HCT116 (cell line): ENCODE measurements at regions not wholly inside any gene's neighbourhood (a gene's known extent, or its start where the extent isn't known, plus 50 kb on each side); places are given as distances from the start of the nearest gene placed in this dataset.

Source experiments
- ATAC-seq: fragments of 200-7000 bp; cut with Tn5 transposase; 2 replicates; pipeline ENCODE4 v1.9.1; 2020; ENCODE audit warnings: mild to moderate bottlenecking, moderate library complexity
- BruUV-seq: library from RNA; stranded (reverse); fragments of 400-500 nt; replicated peaks from 2 replicates; lab custom pipeline; 2021; lab: Mats Ljungman, UMichigan
- CTCF ChIA-PET: fragments of 300-600 bp; sonication (Branson Sonifier 250); formaldehyde crosslinking; loops from one replicate; lab custom pipeline; 2021; ENCODE audit warnings: antibody characterized with exemption; lab: Charles Lee
- POLR2A ChIA-PET: fragments of 300-600, 350-600 bp; sonication (Branson Sonifier 250); formaldehyde crosslinking; loops from one replicate; lab custom pipeline; 2021; ENCODE audit warnings: antibody characterized with exemption; lab: Charles Lee
- RAD21 ChIA-PET, 2 experiments: fragments of 300-600 bp; sonication (Branson Sonifier 250); formaldehyde crosslinking; loops; one replicate each; lab custom pipeline; 2023; ENCODE audit warnings: low total read pairs in 2 of 2; ENCODE audit not compliant: uncharacterized antibody in 2 of 2, unreplicated experiment in 2 of 2, low non-redundant PET in 1 of 2; lab: Charles Lee
- DNase-seq: peaks from one replicate; pipeline ENCODE4 v3.0.0-alpha.2; 2010; ENCODE audit warnings: low read depth, low spot score
- H2AFZ ChIP-seq: fragments of 200-600 bp; shearing (Covaris generic), sonication (generic); 2 replicates; pipeline ENCODE4 v1.6.1; 2017; ENCODE audit warnings: low read depth, mixed run types, mixed read lengths, antibody characterized with exemption, low read length; ENCODE audit not compliant: poor library complexity, severe bottlenecking
- H3K27ac ChIP-seq: 2 replicates; pipeline ENCODE4 v1.5.1; 2012; ENCODE audit warnings: low read depth, low read length
- H3K27me3 ChIP-seq: fragments of 200-600 bp; sonication (generic); 2 replicates; pipeline ENCODE4 v1.6.1; 2016; ENCODE audit warnings: mixed run types, low read length, mixed read lengths; ENCODE audit not compliant: insufficient read depth
- H3K36me3 ChIP-seq, 2 experiments: fragments of 200-500 bp in 1 of 2; fragments of 200-600 bp in 1 of 2; sonication (Bioruptor generic) in 1 of 2; sonication (generic) in 1 of 2; 2 replicates each; pipeline versions ENCODE4 v1.5.1 to v1.6.1; 2014 to 2016; ENCODE audit warnings: low read length in 2 of 2, inconsistent platforms in 1 of 2, mixed read lengths in 1 of 2, mixed run types in 1 of 2; ENCODE audit not compliant: insufficient read depth in 2 of 2, control insufficient read depth in 1 of 2
- H3K4me1 ChIP-seq, 2 experiments: fragments of 200-600 bp in 1 of 2; sonication (generic) in 1 of 2; 2 replicates each; pipeline versions ENCODE4 v1.5.1 to v1.6.1; 2012 to 2017; ENCODE audit warnings: low read length in 2 of 2, inconsistent platforms in 1 of 2, mild to moderate bottlenecking in 1 of 2, mixed read lengths in 1 of 2, mixed run types in 1 of 2, moderate library complexity in 1 of 2; ENCODE audit not compliant: insufficient read depth in 2 of 2, control insufficient read depth in 1 of 2
- H3K4me2 ChIP-seq: fragments of 200-600 bp; sonication (generic); 2 replicates; pipeline ENCODE4 v1.6.1; 2017; ENCODE audit warnings: mixed run types, low read length, mixed read lengths
- H3K4me3 ChIP-seq, 2 experiments: fragments of 200-600 bp in 1 of 2; sonication (generic) in 1 of 2; replicated peaks in 1 of 2; 2 replicates each; pipeline ENCODE4 v1.5.1; 2011 to 2016; ENCODE audit warnings: low read length in 2 of 2, control low read depth in 1 of 2, low read depth in 1 of 2, mild to moderate bottlenecking in 1 of 2, mixed read lengths in 1 of 2, mixed run types in 1 of 2
- H3K79me2 ChIP-seq: fragments of 200-600 bp; sonication (generic); 2 replicates; pipeline ENCODE4 v1.6.1; 2017; ENCODE audit warnings: mild to moderate bottlenecking, mixed run types, low read length, moderate library complexity, mixed read lengths; ENCODE audit not compliant: insufficient read depth
- H3K9ac ChIP-seq: fragments of 200-600 bp; sonication (generic); 2 replicates; pipeline ENCODE4 v1.6.1; 2016; ENCODE audit warnings: low read length, mixed read lengths
- H3K9me2 ChIP-seq: fragments of 200-600 bp; sonication (generic), shearing (Covaris generic); 2 replicates; pipeline ENCODE4 v1.6.1; 2017; ENCODE audit warnings: mixed run types, mild to moderate bottlenecking, moderate library complexity; ENCODE audit not compliant: insufficient read depth
- H3K9me3 ChIP-seq, 2 experiments: fragments of 200-500 bp in 1 of 2; fragments of 200-600 bp in 1 of 2; sonication (Bioruptor generic) in 1 of 2; sonication (generic) in 1 of 2; 2 replicates each; pipeline ENCODE4 v1.6.1; 2014 to 2017; ENCODE audit warnings: low read length in 2 of 2, mixed read lengths in 2 of 2, inconsistent platforms in 1 of 2, low read depth in 1 of 2, mild to moderate bottlenecking in 1 of 2, mixed run types in 1 of 2, moderate library complexity in 1 of 2; ENCODE audit not compliant: control insufficient read depth in 1 of 2, insufficient read depth in 1 of 2
- H4K20me1 ChIP-seq: fragments of 200-600 bp; sonication (generic), shearing (Covaris generic); 2 replicates; pipeline ENCODE4 v1.6.1; 2017; ENCODE audit warnings: mixed run types, mild to moderate bottlenecking, moderate library complexity; ENCODE audit not compliant: insufficient read depth
- ATF3 ChIP-seq: IDR thresholded peaks from 2 replicates; pipeline ENCODE4 v1.6.1; 2012
- CBX3 ChIP-seq: IDR thresholded peaks from 2 replicates; pipeline ENCODE4 v1.6.1; 2012; ENCODE audit warnings: low read depth
- CTCF ChIP-seq, 3 experiments: fragments of 200-600 bp in 1 of 3; sonication (generic) in 1 of 3; IDR thresholded peaks in 2 of 3; conservative IDR thresholded peaks in 1 of 3; 2 replicates each; pipeline ENCODE4 v1.5.1; 2012 to 2017; ENCODE audit warnings: low read depth in 2 of 3, low read length in 2 of 3, antibody characterized with exemption in 1 of 3, borderline replicate concordance in 1 of 3, control low read depth in 1 of 3, mild to moderate bottlenecking in 1 of 3, mixed read lengths in 1 of 3, mixed run types in 1 of 3, moderate library complexity in 1 of 3; ENCODE audit not compliant: insufficient read depth in 1 of 3
- ELF1 ChIP-seq: IDR thresholded peaks from 2 replicates; pipeline ENCODE4 v1.6.1; 2012; ENCODE audit warnings: low read depth, borderline replicate concordance
- EZH2 ChIP-seq: fragments of 200-600 bp; sonication (generic); IDR thresholded peaks from 2 replicates; pipeline ENCODE4 v1.6.1; 2017; ENCODE audit warnings: antibody characterized with exemption, mixed run types
- EZH2phosphoT487 ChIP-seq: fragments of 200-600 bp; IDR thresholded peaks from 2 replicates; pipeline ENCODE4 v1.6.1; 2018; ENCODE audit warnings: antibody characterized with exemption, borderline replicate concordance
- FOSL1 ChIP-seq: IDR thresholded peaks from 2 replicates; pipeline ENCODE4 v1.6.1; 2012; ENCODE audit warnings: low read depth
- JUND ChIP-seq: IDR thresholded peaks from 2 replicates; pipeline ENCODE4 v1.6.1; 2012
- REST ChIP-seq: IDR thresholded peaks from 2 replicates; pipeline ENCODE4 v1.6.1; 2012; ENCODE audit warnings: low read depth
- SIN3A ChIP-seq: IDR thresholded peaks from 2 replicates; pipeline ENCODE4 v1.6.1; 2012; ENCODE audit warnings: low read depth
- SRF ChIP-seq: IDR thresholded peaks from 2 replicates; pipeline ENCODE4 v1.6.1; 2012; ENCODE audit warnings: low read depth
- ZBTB33 ChIP-seq: IDR thresholded peaks from 2 replicates; pipeline ENCODE4 v1.6.1; 2011; ENCODE audit warnings: mild to moderate bottlenecking, low read length, moderate library complexity; ENCODE audit not compliant: insufficient replicate concordance; ENCODE audit errors: extremely low read depth
- ZNF274 ChIP-seq: fragments of 200-500 bp; sonication (Bioruptor generic); IDR thresholded peaks from 2 replicates; pipeline ENCODE4 v1.6.1; 2014; ENCODE audit warnings: mild to moderate bottlenecking, low read depth, low read length, inconsistent platforms
- intact Hi-C: fragments of 100-400 bp; cut with micrococcal nuclease; formaldehyde crosslinking; loops from 2 replicates; pipeline ENCODE4 v1.10.0; 2022

GRCh38 chr6:169038691-169039090 lies 215.0 kb downstream of the THBS2 start (continued):
- no peak for TF ChIP-seq REST
- TF ChIP-seq JUND = no peak
- TF ChIP-seq ELF1 = no peak
- no peak for TF ChIP-seq ZBTB33
- no peak for TF ChIP-seq SRF
- TF ChIP-seq FOSL1 = no peak
- no peak for TF ChIP-seq CBX3
- TF ChIP-seq EZH2phosphoT487 = no peak

- intact Hi-C loops = no loop called here
- POLR2A ChIA-PET = no interaction called here
- no peak for ATAC-seq
- H3K9ac ChIP-seq = no peak overlapping the region
- no peaks in the 10 kb centered on the region for H3K27me3 ChIP-seq
- no peak overlapping the region for H2AFZ ChIP-seq
- H3K27ac ChIP-seq = no peak overlapping the region
- CTCF ChIA-PET = no interaction called here
- no peaks in the 10 kb centered on the region for H3K4me1 ChIP-seq
- H3K9me2 ChIP-seq = no peaks in the 10 kb centered on the region
- TF ChIP-seq ATF3 (no peak), CTCF (IDR thresholded peaks at IDR 0.05 in 2 of 3, conservative IDR thresholded peaks at IDR 0.05 in 1 of 3; ENCODE audit: borderline replicate concordance in 1 of 3, insufficient read depth in 1 of 3, low read depth in 2 of 3, low read length in 2 of 3) (no peak), CBX3 (no peak), ELF1 (no peak), EZH2 (no peak), ZNF274 (no peak), JUND (no peak), ZBTB33 (no peak), SIN3A (no peak), SRF (no peak)
- H3K79me2 ChIP-seq = no peaks in the 10 kb centered on the region
- no peak overlapping the region for H3K4me2 ChIP-seq
- RAD21 ChIA-PET = no interaction called here
- no peaks in the 10 kb centered on the region for H4K20me1 ChIP-seq
- DNase-seq = no peak
- no peak overlapping the region for H3K4me3 ChIP-seq
- H3K9me3 ChIP-seq = no peaks in the 10 kb centered on the region
- BruUV-seq = no TSS peak
- H3K36me3 ChIP-seq = no peaks in the 10 kb centered on the region
Measured at GRCh38 chr6:169035385-169036240, 218.0 kb downstream of the THBS2 start.
